Dendritic cell treated with granulocyte-macrophage colony-stimulating factor and Interleukin-4, amounts not matched to agents 40 ng/mL and 50 ng/mL, for 4 days (primary cell): ENCODE measurements at regions not wholly inside any gene's neighbourhood (a gene's known extent, or its start where the extent isn't known, plus 50 kb on each side); places are given as distances from the start of the nearest gene placed in this dataset.

Experiments used
- H3K27ac Mint-ChIP-seq: one replicate; pipeline ENCODE4 v1.8.0; 2022; ENCODE audit warnings: mild to moderate bottlenecking, mixed read lengths
- H3K27me3 Mint-ChIP-seq: one replicate; pipeline ENCODE4 v1.8.0; 2022; ENCODE audit warnings: mild to moderate bottlenecking, mixed read lengths
- H3K36me3 Mint-ChIP-seq: one replicate; pipeline ENCODE4 v1.8.0; 2022; ENCODE audit warnings: low read depth, mixed read lengths
- H3K4me1 Mint-ChIP-seq: one replicate; pipeline ENCODE4 v1.8.0; 2022; ENCODE audit warnings: low read depth, mixed read lengths
- H3K4me3 Mint-ChIP-seq: one replicate; pipeline ENCODE4 v1.8.0; 2022; ENCODE audit warnings: mild to moderate bottlenecking, moderate library complexity, mixed read lengths
- H3K9me3 Mint-ChIP-seq: one replicate; pipeline ENCODE4 v1.8.0; 2022; ENCODE audit warnings: mixed read lengths
- intact Hi-C: fragments of 100-400 bp; cut with micrococcal nuclease; formaldehyde crosslinking; loops from one replicate; pipeline ENCODE4 v1.15.0; 2022

GRCh38 chr22:49483281-49483870, 344.3 kb downstream of the BRD1 start:
- intact Hi-C loops: no loop called here
- Mint-ChIP-seq H3K27ac (no peak overlapping the region), H3K27me3 (peaks cover 25% of the 10 kb centered on the region), H3K4me3 (no peak overlapping the region), H3K9me3 (no peaks in the 10 kb centered on the region), H3K36me3 (no peaks in the 10 kb centered on the region), H3K4me1 (no peaks in the 10 kb centered on the region)

GRCh38 chr22:49482811-49483210, 344.9 kb downstream of the BRD1 start:
- Mint-ChIP-seq H3K27me3 (peaks cover 25% of the 10 kb centered on the region), H3K9me3 (no peaks in the 10 kb centered on the region), H3K4me3 (no peak overlapping the region), H3K4me1 (no peaks in the 10 kb centered on the region), H3K27ac (no peak overlapping the region), H3K36me3 (no peaks in the 10 kb centered on the region)
- intact Hi-C loops: no loop called here

GRCh38 chr22:49481659-49482399, 345.8 kb downstream of the BRD1 start:
- Mint-ChIP-seq H3K4me3 (no peak overlapping the region), H3K9me3 (peaks cover 7% of the 10 kb centered on the region), H3K27ac (no peak overlapping the region), H3K4me1 (no peaks in the 10 kb centered on the region), H3K27me3 (peaks cover 25% of the 10 kb centered on the region), H3K36me3 (no peaks in the 10 kb centered on the region)
- intact Hi-C loops: no loop called here

- Mint-ChIP-seq H3K9me3 (peaks cover 14% of the 10 kb centered on the region), H3K27ac (no peak overlapping the region)
Observed at GRCh38 chr22:49480896-49481658, 346.6 kb downstream of the BRD1 start.

GRCh38 chr22:49480331-49480730, 347.3 kb downstream of the BRD1 start:
- Mint-ChIP-seq H3K9me3 (peaks cover 14% of the 10 kb centered on the region), H3K27me3 (peaks cover 25% of the 10 kb centered on the region), H3K27ac (no peak overlapping the region), H3K4me1 (no peaks in the 10 kb centered on the region), H3K36me3 (no peaks in the 10 kb centered on the region), H3K4me3 (no peak overlapping the region)
- intact Hi-C loops: no loop called here

More at GRCh38 chr22:49480896-49481658, 346.6 kb downstream of the BRD1 start:
- H3K4me3 Mint-ChIP-seq: no peak overlapping the region
- H3K4me1 Mint-ChIP-seq: no peaks in the 10 kb centered on the region
- H3K36me3 Mint-ChIP-seq: no peaks in the 10 kb centered on the region
- peaks cover 25% of the 10 kb centered on the region for H3K27me3 Mint-ChIP-seq
- intact Hi-C loops: no loop called here

- peaks cover 14% of the 10 kb centered on the region for H3K9me3 Mint-ChIP-seq
- no peaks in the 10 kb centered on the region for H3K4me1 Mint-ChIP-seq
- peaks cover 25% of the 10 kb centered on the region for H3K27me3 Mint-ChIP-seq
- no peak overlapping the region for H3K27ac Mint-ChIP-seq
- no peaks in the 10 kb centered on the region for H3K36me3 Mint-ChIP-seq
- H3K4me3 Mint-ChIP-seq: no peak overlapping the region
- intact Hi-C loops: no loop called here
Observed at GRCh38 chr22:49479566-49479965, 348.1 kb downstream of the BRD1 start.

- Mint-ChIP-seq H3K9me3 (peaks cover 14% of the 10 kb centered on the region), H3K27me3 (peaks cover 14% of the 10 kb centered on the region), H3K4me1 (no peaks in the 10 kb centered on the region), H3K27ac (no peak overlapping the region), H3K4me3 (no peak overlapping the region), H3K36me3 (no peaks in the 10 kb centered on the region)
- intact Hi-C loops: no loop called here
Observed at GRCh38 chr22:49476800-49477400, 350.8 kb downstream of the BRD1 start.

GRCh38 chr22:49476176-49476575, 351.5 kb downstream of the BRD1 start:
- H3K36me3 Mint-ChIP-seq: no peaks in the 10 kb centered on the region
- intact Hi-C loops: no loop called here

GRCh38 chr22:49475253-49475652, 352.4 kb downstream of the BRD1 start:
- H3K4me3 Mint-ChIP-seq: no peak overlapping the region
- H3K27me3 Mint-ChIP-seq: peaks cover 2% of the 10 kb centered on the region
- H3K36me3 Mint-ChIP-seq: no peaks in the 10 kb centered on the region
- intact Hi-C loops: no loop called here
- H3K9me3 Mint-ChIP-seq: peaks cover 14% of the 10 kb centered on the region
- H3K27ac Mint-ChIP-seq: no peak overlapping the region
- no peaks in the 10 kb centered on the region for H3K4me1 Mint-ChIP-seq

More at GRCh38 chr22:49476176-49476575, 351.5 kb downstream of the BRD1 start:
- Mint-ChIP-seq H3K4me3 (no peak overlapping the region), H3K27ac (no peak overlapping the region), H3K9me3 (peaks cover 14% of the 10 kb centered on the region), H3K4me1 (no peaks in the 10 kb centered on the region), H3K27me3 (peaks cover 7% of the 10 kb centered on the region)

- H3K27me3 Mint-ChIP-seq: no peaks in the 10 kb centered on the region
- H3K4me3 Mint-ChIP-seq: no peak overlapping the region
- no peaks in the 10 kb centered on the region for H3K36me3 Mint-ChIP-seq
- intact Hi-C loops: no loop called here
- no peaks in the 10 kb centered on the region for H3K4me1 Mint-ChIP-seq
- H3K27ac Mint-ChIP-seq: no peak overlapping the region
- H3K9me3 Mint-ChIP-seq: peaks cover 14% of the 10 kb centered on the region
Observed at GRCh38 chr22:49473286-49473685, 354.4 kb downstream of the BRD1 start.

GRCh38 chr22:49470741-49471503, 356.8 kb downstream of the BRD1 start:
- Mint-ChIP-seq H3K27ac (no peak overlapping the region), H3K36me3 (no peaks in the 10 kb centered on the region), H3K4me1 (no peaks in the 10 kb centered on the region), H3K4me3 (no peak overlapping the region), H3K9me3 (no peaks in the 10 kb centered on the region), H3K27me3 (no peaks in the 10 kb centered on the region)
- intact Hi-C loops: no loop called here

- H3K27me3 Mint-ChIP-seq: no peaks in the 10 kb centered on the region
- no peaks in the 10 kb centered on the region for H3K4me1 Mint-ChIP-seq
- H3K27ac Mint-ChIP-seq: no peak overlapping the region
- intact Hi-C loops: no loop called here
- H3K36me3 Mint-ChIP-seq: no peaks in the 10 kb centered on the region
- no peak overlapping the region for H3K4me3 Mint-ChIP-seq
- no peaks in the 10 kb centered on the region for H3K9me3 Mint-ChIP-seq
Observed at GRCh38 chr22:49469896-49470740, 357.6 kb downstream of the BRD1 start.
